Endodermal cell (in vitro differentiated cells): ENCODE measurements at regions not wholly inside any gene's neighbourhood (a gene's known extent, or its start where the extent isn't known, plus 50 kb on each side); places are given as distances from the start of the nearest gene placed in this dataset.

ENCODE experiments used
- DNase-seq: peaks from one replicate; pipeline ENCODE4 v3.0.0-alpha.2; 2017
- H3K27ac ChIP-seq: 2 replicates; pipeline ENCODE4 v1.5.1; 2013; ENCODE audit warnings: mild to moderate bottlenecking, low read depth, low read length, moderate library complexity
- H3K27me3 ChIP-seq: 2 replicates; pipeline ENCODE4 v1.6.1; 2013; ENCODE audit warnings: mild to moderate bottlenecking, low read length, moderate library complexity; ENCODE audit not compliant: insufficient read depth, control insufficient read depth, poor library complexity, severe bottlenecking
- H3K36me3 ChIP-seq: 2 replicates; pipeline ENCODE4 v1.7.0; 2013; ENCODE audit warnings: mild to moderate bottlenecking, low read length, moderate library complexity; ENCODE audit not compliant: control insufficient read depth, insufficient read depth
- H3K4me1 ChIP-seq: one replicate; pipeline ENCODE4 v1.7.0; 2013; ENCODE audit warnings: low read length; ENCODE audit not compliant: control insufficient read depth, insufficient read depth
- H3K4me3 ChIP-seq: 2 replicates; pipeline ENCODE4 v1.5.1; 2013; ENCODE audit warnings: mild to moderate bottlenecking, low read length, moderate library complexity
- H3K9ac ChIP-seq: 2 replicates; pipeline ENCODE4 v1.6.1; 2013; ENCODE audit warnings: mild to moderate bottlenecking, low read length, moderate library complexity; ENCODE audit not compliant: poor library complexity, severe bottlenecking; ENCODE audit errors: extremely low read depth
- H3K9me3 ChIP-seq: 2 replicates; pipeline ENCODE4 v1.6.1; 2013; ENCODE audit warnings: mild to moderate bottlenecking, low read length, moderate library complexity; ENCODE audit not compliant: control insufficient read depth
- H3K27ac Mint-ChIP-seq: 2 replicates; pipeline ENCODE4 v1.8.0; 2020; ENCODE audit warnings: mixed read lengths
- H3K27me3 Mint-ChIP-seq: 2 replicates; pipeline ENCODE4 v1.8.0; 2021; ENCODE audit warnings: mild to moderate bottlenecking, mixed read lengths; ENCODE audit not compliant: insufficient read depth
- H3K36me3 Mint-ChIP-seq: 2 replicates; pipeline ENCODE4 v1.8.0; 2020; ENCODE audit warnings: low read depth, mixed read lengths
- H3K4me1 Mint-ChIP-seq: 2 replicates; pipeline ENCODE4 v1.8.0; 2020; ENCODE audit warnings: mixed read lengths
- H3K4me3 Mint-ChIP-seq: 2 replicates; pipeline ENCODE4 v1.8.0; 2020; ENCODE audit warnings: mild to moderate bottlenecking, moderate library complexity, mixed read lengths
- H3K9me3 Mint-ChIP-seq: 2 replicates; pipeline ENCODE4 v1.8.0; 2020; ENCODE audit warnings: mild to moderate bottlenecking, mixed read lengths
- CTCF ChIP-seq: fragments of 200-600 bp; sonication (generic); conservative IDR thresholded peaks from 2 replicates; pipeline ENCODE4 v1.5.0; 2021; ENCODE audit warnings: antibody characterized with exemption, mild to moderate bottlenecking
- WGBS, 2 experiments: methylation state at CpG; one replicate each; pipeline versions ENCODE4 v1.1.5 to v1.1.7; 2013; ENCODE audit warnings: missing lambda C conversion rate in 2 of 2, mixed read lengths in 1 of 2; ENCODE audit not compliant: insufficient coverage in 1 of 2, insufficient read length in 1 of 2; 5-methylcytosine and 5-hydroxymethylcytosine counted together

- TF ChIP-seq CTCF, result no peak
- H3K27me3 Mint-ChIP-seq, result no peaks in the 10 kb centered on the region
- H3K4me1 ChIP-seq, result peaks cover 12% of the 10 kb centered on the region
- H3K27me3 ChIP-seq, result no peaks in the 10 kb centered on the region
- no peak overlapping the region for H3K9ac ChIP-seq
- no peaks in the 10 kb centered on the region for H3K36me3 Mint-ChIP-seq
- 78 to 89% methylated on average over 2 of the region's 2 CpGs for WGBS, 2 experiments
- no peak overlapping the region for H3K4me3 ChIP-seq
- H3K4me1 Mint-ChIP-seq, result peaks cover 7% of the 10 kb centered on the region
- no peak overlapping the region for H3K27ac ChIP-seq
- H3K9me3 ChIP-seq, result no peaks in the 10 kb centered on the region
- DNase-seq, result no peak
- H3K27ac Mint-ChIP-seq, result no peak overlapping the region
- no peaks in the 10 kb centered on the region for H3K36me3 ChIP-seq
- no peak overlapping the region for H3K4me3 Mint-ChIP-seq
- no peaks in the 10 kb centered on the region for H3K9me3 Mint-ChIP-seq
Observed at GRCh38 chr4:123673971-123674370, 277.4 kb downstream of the SPRY1 start.

GRCh38 chr4:123674762-123675465 lies 278.3 kb downstream of the SPRY1 start:
- Histone ChIP-seq H3K9me3 (no peaks in the 10 kb centered on the region), H3K9ac (no peak overlapping the region), H3K27me3 (no peaks in the 10 kb centered on the region), H3K36me3 (no peaks in the 10 kb centered on the region), H3K4me3 (no peak overlapping the region), H3K4me1 (peaks cover 12% of the 10 kb centered on the region), H3K27ac (no peak overlapping the region)
- no peak for TF ChIP-seq CTCF
- H3K27ac Mint-ChIP-seq, result no peak overlapping the region
- H3K9me3 Mint-ChIP-seq, result no peaks in the 10 kb centered on the region
- 92 to 95% methylated on average over 4 to 5 of the region's 5 CpGs for WGBS, 2 experiments
- H3K4me1 Mint-ChIP-seq, result peaks cover 7% of the 10 kb centered on the region
- DNase-seq, result no peak
- no peak overlapping the region for H3K4me3 Mint-ChIP-seq
- no peaks in the 10 kb centered on the region for H3K36me3 Mint-ChIP-seq
- H3K27me3 Mint-ChIP-seq, result no peaks in the 10 kb centered on the region

- TF ChIP-seq CTCF, result no peak
- Histone ChIP-seq H3K9me3 (no peaks in the 10 kb centered on the region), H3K9ac (no peak overlapping the region), H3K36me3 (no peaks in the 10 kb centered on the region), H3K27ac (no peak overlapping the region), H3K27me3 (no peaks in the 10 kb centered on the region), H3K4me3 (no peak overlapping the region), H3K4me1 (peaks cover 12% of the 10 kb centered on the region)
- peaks cover 7% of the 10 kb centered on the region for H3K4me1 Mint-ChIP-seq
- no peaks in the 10 kb centered on the region for H3K27me3 Mint-ChIP-seq
- no peaks in the 10 kb centered on the region for H3K9me3 Mint-ChIP-seq
- WGBS, 2 experiments, result 91% methylated on average over 1 of the region's 1 CpG; no CpG with 5 or more reads in 1 of the 2 experiments
- H3K27ac Mint-ChIP-seq, result no peak overlapping the region
- H3K4me3 Mint-ChIP-seq, result no peak overlapping the region
- no peak for DNase-seq
- H3K36me3 Mint-ChIP-seq, result no peaks in the 10 kb centered on the region
Observed at GRCh38 chr4:123675567-123675966, 279.0 kb downstream of the SPRY1 start.
